Central memory CD4-positive, alpha-beta T cell (primary cell): ENCODE measurements at regions not wholly inside any gene's neighbourhood (a gene's known extent, or its start where the extent isn't known, plus 50 kb on each side); places are given as distances from the start of the nearest gene placed in this dataset.
"Not testable (repeated sequence)": the region's sequence is repeated elsewhere in the genome, so short reads cannot be mapped to it uniquely, and the experiment has no call there.

Experiments used
- DNase-seq: peaks from one replicate; pipeline ENCODE4 v3.0.0; 2022

- no peak for DNase-seq
These were observed 2112.2 kb upstream of the RAG2 start for GRCh38 chr11:38710262-38710661.

- no peak for DNase-seq
These were observed 2102.1 kb upstream of the RAG2 start for GRCh38 chr11:38700111-38700510.

GRCh38 chr11:38693306-38693705, 2095.3 kb upstream of the RAG2 start:
- DNase-seq, result no peak

- not testable (repeated sequence) for DNase-seq
These were observed 2092.2 kb upstream of the RAG2 start for GRCh38 chr11:38690211-38690610.

GRCh38 chr11:38687008-38687407, 2089.0 kb upstream of the RAG2 start:
- DNase-seq, result no peak

GRCh38 chr11:38683484-38683883, 2085.4 kb upstream of the RAG2 start:
- no peak for DNase-seq

GRCh38 chr11:38680746-38681145, 2082.7 kb upstream of the RAG2 start:
- no peak for DNase-seq

- no peak for DNase-seq
These were observed 2082.1 kb upstream of the RAG2 start for GRCh38 chr11:38680166-38680565.

- no peak for DNase-seq
These were observed 2074.4 kb upstream of the RAG2 start for GRCh38 chr11:38672445-38672844.

- DNase-seq, result no peak
These were observed 2069.3 kb upstream of the RAG2 start for GRCh38 chr11:38667359-38667758.

GRCh38 chr11:38648604-38649003, 2050.6 kb upstream of the RAG2 start:
- DNase-seq, result no peak

GRCh38 chr11:38646382-38646781, 2048.3 kb upstream of the RAG2 start:
- no peak for DNase-seq

GRCh38 chr11:38640854-38641253, 2042.8 kb upstream of the RAG2 start:
- DNase-seq, result no peak

GRCh38 chr11:38612701-38613100, 2014.7 kb upstream of the RAG2 start:
- no peak for DNase-seq

- not testable (repeated sequence) for DNase-seq
These were observed 2003.3 kb upstream of the RAG2 start for GRCh38 chr11:38601371-38601770.

- DNase-seq, result no peak
These were observed 2000.4 kb upstream of the RAG2 start for GRCh38 chr11:38598418-38598817.

GRCh38 chr11:38595359-38596016, 1997.5 kb upstream of the RAG2 start:
- DNase-seq, result not testable (repeated sequence)

- no peak for DNase-seq
These were observed 1996.9 kb upstream of the RAG2 start for GRCh38 chr11:38594895-38595294.

- DNase-seq, result no peak
These were observed 1995.6 kb upstream of the RAG2 start for GRCh38 chr11:38593649-38594048.

GRCh38 chr11:38582756-38583155, 1984.7 kb upstream of the RAG2 start:
- DNase-seq, result no peak

- no peak for DNase-seq
These were observed 1984.1 kb upstream of the RAG2 start for GRCh38 chr11:38582151-38582550.

GRCh38 chr11:38577769-38578168, 1979.7 kb upstream of the RAG2 start:
- no peak for DNase-seq

- DNase-seq, result no peak
These were observed 1964.5 kb upstream of the RAG2 start for GRCh38 chr11:38562562-38562961.

- DNase-seq, result no peak
These were observed 1955.1 kb upstream of the RAG2 start for GRCh38 chr11:38553148-38553547.

GRCh38 chr11:38547462-38547861, 1949.4 kb upstream of the RAG2 start:
- DNase-seq, result no peak
